Renal cortical epithelial cell (primary cell): ENCODE measurements at regions not wholly inside any gene's neighbourhood (a gene's known extent, or its start where the extent isn't known, plus 50 kb on each side); places are given as distances from the start of the nearest gene placed in this dataset.

Experiments used
- DNase-seq: peaks from one replicate; pipeline ENCODE4 v3.0.0-alpha.2; 2011; ENCODE audit warnings: low read depth

GRCh38 chr5:167626341-167627123 lies 664.9 kb upstream of the WWC1 start:
- peak; percentile 41 for DNase-seq

- no peak for DNase-seq
Measured at GRCh38 chr5:167629634-167630033, 661.8 kb upstream of the WWC1 start.

GRCh38 chr5:167631191-167631590 lies 660.3 kb upstream of the WWC1 start:
- no peak for DNase-seq

- DNase-seq = no peak
Measured at GRCh38 chr5:167633114-167633513, 658.3 kb upstream of the WWC1 start.

- peak; percentile 61 for DNase-seq
Measured at GRCh38 chr5:167633931-167634341, 657.5 kb upstream of the WWC1 start.

GRCh38 chr5:167634432-167634831 lies 657.0 kb upstream of the WWC1 start:
- DNase-seq = peak; percentile 89

- DNase-seq = no peak
Measured at GRCh38 chr5:167638816-167639215, 652.6 kb upstream of the WWC1 start.

- DNase-seq = no peak
Measured at GRCh38 chr5:167639273-167639672, 652.2 kb upstream of the WWC1 start.

- DNase-seq = no peak
Measured at GRCh38 chr5:167639766-167640165, 651.7 kb upstream of the WWC1 start.

GRCh38 chr5:167642181-167642580 lies 649.3 kb upstream of the WWC1 start:
- no peak for DNase-seq

GRCh38 chr5:167642779-167643517 lies 648.5 kb upstream of the WWC1 start:
- DNase-seq = peak; percentile 50

- peak; percentile 63 for DNase-seq
Measured at GRCh38 chr5:167643631-167644280, 647.7 kb upstream of the WWC1 start.

GRCh38 chr5:167644619-167645018 lies 646.8 kb upstream of the WWC1 start:
- DNase-seq = peak; percentile 22

GRCh38 chr5:167649471-167649870 lies 642.0 kb upstream of the WWC1 start:
- DNase-seq = no peak

GRCh38 chr5:167652690-167653089 lies 638.8 kb upstream of the WWC1 start:
- DNase-seq = peak; percentile 68

GRCh38 chr5:167653645-167654106 lies 637.8 kb upstream of the WWC1 start:
- DNase-seq = peak; percentile 59

GRCh38 chr5:167657016-167657415 lies 634.4 kb upstream of the WWC1 start:
- no peak for DNase-seq

GRCh38 chr5:167658889-167659288 lies 632.6 kb upstream of the WWC1 start:
- DNase-seq = no peak

GRCh38 chr5:167661605-167662004 lies 629.8 kb upstream of the WWC1 start:
- no peak for DNase-seq

- peak; percentile 45 for DNase-seq
Measured at GRCh38 chr5:167664222-167664804, 627.1 kb upstream of the WWC1 start.

GRCh38 chr5:167665841-167666375 lies 625.5 kb upstream of the WWC1 start:
- peak; percentile 56 for DNase-seq

- no peak for DNase-seq
Measured at GRCh38 chr5:167671176-167671575, 620.3 kb upstream of the WWC1 start.
